ENCODE measurements at regions not wholly inside any gene's neighbourhood (a gene's known extent, or its start where the extent isn't known, plus 50 kb on each side); places are given as distances from the start of the nearest gene placed in this dataset.

GRCh38 chrX:150155436-150156035, 207.6 kb upstream of the MAMLD1 start:
- no peaks in the 10 kb centered on the region for H3K9me3 ChIP-seq
- H3K4me3 ChIP-seq, result no peak overlapping the region
- peaks cover 0 to 3% of the 10 kb centered on the region in 2 donors for H3K4me1 ChIP-seq
- in situ Hi-C loops (cut with MboI; ENCODE audit: low sequenced_read_pairs in 4 of 4) (no loop called here), intact Hi-C loops (cut with DNase I; ENCODE audit: low total_unique reads) (no loop called here)
- ATAC-seq, result no peak
- TF ChIP-seq POLR2A (IDR thresholded peaks at IDR 0.05), result no peak
- TF ChIP-seq, protein P1, sequence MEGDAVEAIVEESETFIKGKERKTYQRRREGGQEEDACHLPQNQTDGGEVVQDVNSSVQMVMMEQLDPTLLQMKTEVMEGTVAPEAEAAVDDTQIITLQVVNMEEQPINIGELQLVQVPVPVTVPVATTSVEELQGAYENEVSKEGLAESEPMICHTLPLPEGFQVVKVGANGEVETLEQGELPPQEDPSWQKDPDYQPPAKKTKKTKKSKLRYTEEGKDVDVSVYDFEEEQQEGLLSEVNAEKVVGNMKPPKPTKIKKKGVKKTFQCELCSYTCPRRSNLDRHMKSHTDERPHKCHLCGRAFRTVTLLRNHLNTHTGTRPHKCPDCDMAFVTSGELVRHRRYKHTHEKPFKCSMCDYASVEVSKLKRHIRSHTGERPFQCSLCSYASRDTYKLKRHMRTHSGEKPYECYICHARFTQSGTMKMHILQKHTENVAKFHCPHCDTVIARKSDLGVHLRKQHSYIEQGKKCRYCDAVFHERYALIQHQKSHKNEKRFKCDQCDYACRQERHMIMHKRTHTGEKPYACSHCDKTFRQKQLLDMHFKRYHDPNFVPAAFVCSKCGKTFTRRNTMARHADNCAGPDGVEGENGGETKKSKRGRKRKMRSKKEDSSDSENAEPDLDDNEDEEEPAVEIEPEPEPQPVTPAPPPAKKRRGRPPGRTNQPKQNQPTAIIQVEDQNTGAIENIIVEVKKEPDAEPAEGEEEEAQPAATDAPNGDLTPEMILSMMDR (IDR thresholded peaks at IDR 0.05 in 4 of 5, conservative IDR thresholded peaks at IDR 0.05 in 1 of 5), result no peak
- H3K27ac ChIP-seq, result no peak overlapping the region
- no peaks in the 10 kb centered on the region for H3K36me3 ChIP-seq
- no peaks in the 10 kb centered on the region for H3K27me3 ChIP-seq
- no peak for DNase-seq

DNA sequence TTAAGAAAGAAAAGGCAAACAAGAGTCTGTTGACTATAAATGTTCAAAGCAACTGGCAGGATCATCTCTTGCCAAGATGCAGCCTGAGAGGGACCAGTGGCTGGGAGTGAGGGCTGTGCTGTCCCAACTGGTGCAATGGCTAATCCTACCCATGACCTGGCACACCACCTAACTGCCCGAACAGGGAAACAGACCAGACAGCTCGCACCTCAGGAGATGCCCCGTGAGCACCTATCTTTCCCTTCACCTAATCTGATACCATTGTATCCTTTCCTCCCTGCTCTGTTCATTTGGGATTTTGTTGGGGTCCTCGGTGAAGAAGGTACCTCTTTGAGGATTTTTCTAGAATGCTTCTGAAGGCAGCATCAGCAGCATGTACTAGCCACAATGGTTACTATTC, 206.5 kb upstream of the MAMLD1 start:
- no peak for ATAC-seq
- no peak overlapping the region for H3K4me3 ChIP-seq
- H3K27me3 ChIP-seq, result no peaks in the 10 kb centered on the region
- no peak overlapping the region for H3K27ac ChIP-seq
- no peak for DNase-seq
- H3K4me1 ChIP-seq, result no peaks in the 10 kb centered on the region
- no peaks in the 10 kb centered on the region for H3K9me3 ChIP-seq
- in situ Hi-C loops (cut with MboI; ENCODE audit: low sequenced_read_pairs in 4 of 4), result no loop called here
- no peak for TF ChIP-seq POLR2A (IDR thresholded peaks at IDR 0.05)
- TF ChIP-seq, protein P1 (IDR thresholded peaks at IDR 0.05 in 4 of 5, conservative IDR thresholded peaks at IDR 0.05 in 1 of 5), result no peak
- intact Hi-C loops (cut with DNase I; ENCODE audit: low total_unique reads), result no loop called here
- no peaks in the 10 kb centered on the region for H3K36me3 ChIP-seq

DNA sequence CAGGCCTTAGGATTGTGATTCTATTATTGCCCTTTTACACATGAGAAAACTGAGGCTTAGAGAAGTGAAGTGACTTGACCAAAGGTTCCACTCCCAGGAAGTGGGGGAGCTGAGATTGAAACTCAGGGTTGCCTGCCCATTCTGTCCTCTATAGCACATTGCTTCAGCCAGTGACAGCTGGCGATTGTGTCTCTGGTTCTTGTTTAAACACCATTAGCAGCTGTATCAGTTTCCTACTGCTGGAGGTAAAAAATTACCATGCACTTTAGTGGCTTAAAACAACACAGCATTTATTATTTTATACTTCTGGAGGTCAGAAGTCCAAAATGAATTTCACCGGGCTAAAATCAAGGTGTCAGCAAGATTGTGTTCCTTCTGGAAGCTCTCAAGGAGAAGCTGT, 205.8 kb upstream of the MAMLD1 start:
- in situ Hi-C loops (cut with MboI; ENCODE audit: low sequenced_read_pairs in 4 of 4), result no loop called here
- intact Hi-C loops (cut with DNase I; ENCODE audit: low total_unique reads), result no loop called here
- TF ChIP-seq, protein P1 (IDR thresholded peaks at IDR 0.05 in 4 of 5, conservative IDR thresholded peaks at IDR 0.05 in 1 of 5), result no peak
- TF ChIP-seq POLR2A (IDR thresholded peaks at IDR 0.05), result no peak
- no peaks in the 10 kb centered on the region for H3K4me1 ChIP-seq
- H3K36me3 ChIP-seq, result no peaks in the 10 kb centered on the region
- DNase-seq, result no peak
- no peak for ATAC-seq
- H3K9me3 ChIP-seq, result no peaks in the 10 kb centered on the region
- H3K27me3 ChIP-seq, result no peaks in the 10 kb centered on the region
- H3K4me3 ChIP-seq, result no peak overlapping the region
- no peak overlapping the region for H3K27ac ChIP-seq

DNA sequence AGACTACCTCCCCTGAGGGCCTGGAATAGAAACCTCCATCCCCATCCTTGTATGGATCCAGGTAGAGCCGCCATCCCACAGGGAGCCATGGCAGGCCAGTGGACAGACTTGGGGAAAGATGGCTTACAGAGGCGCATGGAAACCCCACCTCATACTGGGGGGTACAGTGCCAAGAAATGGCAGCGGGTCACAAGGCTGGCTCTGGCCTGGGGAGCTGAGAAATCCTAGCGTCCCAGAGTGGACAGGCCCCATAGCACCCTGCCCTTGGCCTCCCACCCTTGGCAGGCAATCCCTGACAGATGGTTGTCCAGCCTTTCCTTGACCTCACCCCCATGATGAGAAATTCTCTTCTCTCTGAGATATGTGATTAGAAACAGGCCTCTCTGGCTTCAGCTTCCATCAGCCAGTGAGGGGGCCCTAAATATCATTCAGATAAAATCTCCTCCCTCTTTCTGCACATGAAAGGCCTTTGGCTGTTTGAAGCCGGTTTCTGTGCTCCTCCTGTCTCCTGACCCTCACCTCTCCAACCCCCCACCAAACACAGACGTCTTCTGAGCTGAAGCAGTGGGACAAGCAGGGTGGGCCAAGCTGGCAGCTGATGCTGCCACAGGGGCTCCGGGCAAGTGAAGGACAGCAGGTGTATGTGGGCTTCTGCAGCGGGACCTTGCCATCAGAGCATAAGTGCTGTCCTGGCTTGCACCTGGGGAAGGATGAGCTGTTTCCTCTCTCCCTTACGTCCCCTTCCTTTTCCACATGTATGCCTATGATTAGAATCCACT, 204.4 kb upstream of the MAMLD1 start:
- Histone ChIP-seq H3K9me3 (no peaks in the 10 kb centered on the region), H3K4me1 (no peaks in the 10 kb centered on the region), H3K4me3 (no peak overlapping the region), H3K36me3 (no peaks in the 10 kb centered on the region), H3K27me3 (no peaks in the 10 kb centered on the region), H3K27ac (no peak overlapping the region)
- ATAC-seq (no peak), DNase-seq (no peak)
- intact Hi-C loops (cut with DNase I; ENCODE audit: low total_unique reads) (no loop called here), in situ Hi-C loops (cut with MboI; ENCODE audit: low sequenced_read_pairs in 4 of 4) (no loop called here)
- TF ChIP-seq POLR2A (IDR thresholded peaks at IDR 0.05), result no peak
- TF ChIP-seq, protein P1 (IDR thresholded peaks at IDR 0.05 in 4 of 5, conservative IDR thresholded peaks at IDR 0.05 in 1 of 5), result no peak

Data from gastrocnemius medialis (tissue), 4 donors.